ENCODE measurements at regions not wholly inside any gene's neighbourhood (a gene's known extent, or its start where the extent isn't known, plus 50 kb on each side); places are given as distances from the start of the nearest gene placed in this dataset.

DNA sequence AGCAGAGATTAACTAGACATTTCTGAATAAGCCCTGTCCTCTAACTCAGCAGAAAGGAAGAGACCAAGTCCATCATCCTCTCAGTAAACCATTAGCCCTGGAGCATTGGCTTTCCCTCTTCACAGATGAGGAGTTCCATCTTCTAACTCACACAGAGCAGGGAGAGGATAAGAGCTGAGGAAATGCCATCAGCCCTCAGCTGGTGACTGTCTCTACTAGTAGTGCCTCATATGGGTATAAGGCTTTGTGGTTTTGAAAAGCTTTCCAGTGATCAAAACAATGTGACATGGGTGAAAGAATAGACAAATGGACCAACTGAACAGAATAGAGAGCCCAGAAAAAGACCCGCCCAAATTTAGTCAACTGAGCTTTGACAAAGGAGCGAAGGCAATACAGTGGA, 197.2 kb upstream of the NUDT4 start:
- no peak for DNase-seq

DNA sequence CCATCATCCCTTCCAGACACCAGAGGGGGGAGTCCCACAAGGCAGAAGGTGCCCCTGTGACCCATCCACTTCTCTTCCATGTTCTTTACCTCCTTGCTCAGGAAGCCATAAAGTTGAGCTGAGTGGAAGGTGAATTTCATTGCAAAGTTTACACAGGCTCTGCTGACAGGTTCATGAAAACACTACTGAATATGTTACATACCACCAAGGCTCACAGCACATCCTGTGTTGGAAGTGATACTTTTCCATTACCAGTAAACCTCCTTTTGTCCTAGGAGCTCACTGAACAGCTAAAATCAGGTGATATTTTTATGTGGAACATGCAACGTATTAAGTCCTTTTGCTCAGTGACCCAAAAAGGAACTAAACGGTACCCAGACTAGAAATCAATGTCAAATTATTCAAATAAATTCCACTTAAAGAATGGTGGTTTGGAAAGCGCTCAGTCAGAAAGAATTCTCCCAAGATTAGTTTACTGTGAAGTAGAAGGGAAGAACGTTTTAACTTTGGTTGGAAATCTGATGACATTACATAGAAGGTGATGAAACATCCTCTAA, 196.2 kb upstream of the NUDT4 start:
- DNase-seq = no peak

DNA sequence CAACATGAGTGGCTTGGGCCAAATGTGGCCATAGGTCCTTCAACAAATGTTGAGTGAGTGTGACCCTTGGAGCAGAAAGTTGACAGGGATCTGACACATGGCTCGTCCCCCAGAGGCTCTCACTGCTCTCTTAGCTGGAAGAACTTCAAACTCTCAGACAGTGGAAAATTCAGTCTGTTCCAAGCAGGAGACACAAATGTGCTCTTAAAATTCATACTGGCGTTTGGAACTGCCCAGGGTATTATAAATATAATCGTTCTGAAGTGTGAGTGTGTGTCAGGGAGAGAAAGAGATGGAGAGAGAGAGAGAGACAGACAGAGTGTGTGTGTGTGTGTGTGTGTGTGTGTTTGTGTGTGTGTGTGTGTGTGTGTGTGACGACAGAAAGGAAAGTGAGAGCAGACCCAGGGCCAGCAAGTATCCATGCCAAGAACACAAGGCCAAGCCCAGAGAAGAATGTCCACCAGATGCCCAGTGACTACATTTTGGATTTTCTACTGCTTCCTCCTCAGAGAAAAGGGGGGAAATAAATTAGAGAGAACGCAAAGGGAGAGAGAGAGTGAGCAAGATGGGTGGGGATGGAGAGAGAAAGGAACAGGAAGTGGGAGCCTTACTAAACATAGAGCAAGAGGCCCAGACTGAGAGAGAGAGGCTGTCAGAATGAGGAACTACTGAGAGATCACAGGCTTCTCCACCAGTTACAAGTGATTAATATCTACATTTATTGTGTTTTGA, 193.6 kb upstream of the NUDT4 start:
- no peak for DNase-seq

DNA sequence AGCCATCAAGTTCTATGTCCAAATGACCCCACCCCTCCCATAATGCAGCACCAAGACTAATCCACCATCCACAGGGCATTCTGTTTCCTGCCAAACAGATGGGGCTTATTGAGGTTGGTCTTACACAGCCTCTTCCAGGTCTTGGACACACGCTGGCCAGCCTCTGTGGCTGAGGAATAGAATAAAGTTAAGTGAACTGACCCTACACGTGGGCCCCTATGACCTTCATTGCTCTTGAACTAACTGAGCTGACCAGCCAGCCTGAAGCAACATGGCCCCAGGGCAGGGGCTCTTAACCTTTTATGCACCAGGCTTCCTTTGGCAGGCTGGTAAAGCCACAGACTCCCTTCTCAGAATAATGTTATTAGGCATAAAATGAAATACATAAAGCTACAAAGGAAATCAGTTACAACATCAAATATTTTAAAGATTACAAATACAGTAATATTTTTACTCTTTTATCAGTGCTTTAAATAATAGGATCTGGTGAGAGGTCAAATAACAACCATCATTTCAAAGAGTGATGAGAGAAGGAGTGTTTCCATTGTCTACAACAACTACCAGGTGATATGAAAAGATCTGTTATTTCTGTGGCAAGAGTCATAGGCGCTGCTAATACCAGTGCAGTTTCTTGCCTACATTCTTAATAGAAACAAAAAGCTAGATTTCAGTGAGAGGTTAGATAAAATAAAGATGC, 192.9 kb upstream of the NUDT4 start:
- no peak for DNase-seq

DNA sequence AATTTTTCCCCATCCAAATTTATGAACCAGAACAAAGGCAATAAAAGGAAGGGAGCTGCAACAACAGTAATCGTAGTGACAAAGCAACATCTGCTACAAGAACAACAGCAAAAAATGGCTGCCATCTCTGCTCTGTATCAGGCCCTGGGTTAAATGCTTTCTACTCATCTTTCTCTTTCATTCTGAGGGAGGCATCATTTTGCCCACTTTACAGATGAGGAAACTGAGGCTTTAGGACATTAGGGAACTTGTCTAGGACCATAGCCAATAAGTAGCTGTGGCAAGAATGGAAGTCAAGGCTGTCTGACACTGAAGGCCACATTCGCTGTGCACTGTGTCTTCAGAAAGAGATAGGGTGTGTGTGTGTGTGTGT, 192.4 kb upstream of the NUDT4 start:
- DNase-seq = no peak

DNA sequence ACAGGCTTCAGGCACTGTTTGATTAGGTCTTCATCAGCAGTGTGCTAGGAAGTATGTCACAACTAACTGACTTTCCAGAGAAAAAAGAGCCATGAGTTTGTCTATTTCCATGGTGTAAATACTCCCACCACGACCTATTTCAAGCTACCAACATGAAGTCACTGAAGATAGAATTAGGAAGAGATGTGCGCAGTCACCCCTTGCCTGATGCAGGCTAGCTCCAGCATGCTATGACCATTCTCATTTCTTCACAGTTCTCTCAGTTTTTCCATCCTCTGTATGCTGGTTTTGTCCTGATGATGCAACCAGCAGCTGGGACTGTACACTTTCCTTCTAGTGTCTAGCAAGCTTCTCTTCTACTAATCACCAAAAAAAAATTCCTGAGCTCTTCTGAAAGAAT, 191.6 kb upstream of the NUDT4 start:
- DNase-seq = no peak

DNA sequence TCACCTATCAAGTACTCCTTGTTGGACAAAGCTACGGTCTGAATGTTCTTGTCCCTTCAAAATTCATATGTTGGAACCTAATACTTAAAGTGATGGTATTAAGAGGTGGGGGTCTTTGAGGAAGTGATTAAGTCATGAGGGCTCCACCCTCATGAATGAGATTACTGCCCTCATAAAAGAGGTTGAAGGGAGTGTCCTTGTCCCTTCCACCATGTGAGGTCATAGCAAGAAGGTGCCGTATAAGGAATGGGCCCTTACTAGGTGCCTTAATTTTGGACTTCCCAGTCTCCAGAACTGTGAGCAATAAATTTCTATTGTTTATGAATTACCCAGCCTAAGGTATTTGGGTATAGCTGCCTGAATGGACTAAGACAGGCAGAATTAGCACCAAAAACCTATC, 191.1 kb upstream of the NUDT4 start:
- no peak for DNase-seq

DNA sequence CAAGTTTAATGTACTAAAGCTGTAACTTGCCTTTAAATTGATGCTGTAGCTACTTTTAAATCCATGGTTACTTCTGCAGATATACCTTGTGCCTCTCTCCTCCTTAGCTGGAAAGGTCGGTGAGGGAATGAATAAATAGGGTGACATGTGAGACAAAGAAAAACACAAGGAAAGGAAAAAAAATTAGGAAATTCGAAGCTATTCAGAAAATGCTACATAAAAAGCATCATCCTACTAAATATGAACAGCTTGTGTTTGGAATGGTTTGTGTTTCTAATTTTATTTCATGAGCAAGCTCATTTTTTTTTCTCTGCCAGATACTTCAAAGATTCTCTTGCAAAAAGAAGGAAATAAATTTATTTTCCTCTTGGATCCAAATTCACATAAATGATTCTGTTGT, 186.3 kb upstream of the NUDT4 start:
- DNase-seq = no peak

DNA sequence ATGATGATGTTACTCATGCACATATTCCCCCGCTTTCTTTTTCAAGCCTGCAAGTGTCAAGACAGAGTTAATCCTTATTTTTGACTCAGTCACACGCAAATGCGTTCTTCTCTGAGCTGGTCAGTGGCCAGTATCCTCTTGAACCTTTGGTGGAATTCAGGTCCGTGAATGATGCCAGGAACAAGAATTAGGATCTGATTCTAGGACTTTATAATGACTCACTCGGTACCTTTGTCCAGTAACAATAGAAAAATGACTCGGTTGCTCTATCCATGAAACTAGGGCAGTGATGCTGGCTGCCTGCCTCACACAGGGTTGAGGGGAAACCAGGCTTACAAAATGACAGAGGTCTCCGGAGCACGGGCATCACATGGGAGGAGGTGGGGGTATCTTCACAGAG, 185.8 kb upstream of the NUDT4 start:
- no peak for DNase-seq

DNA sequence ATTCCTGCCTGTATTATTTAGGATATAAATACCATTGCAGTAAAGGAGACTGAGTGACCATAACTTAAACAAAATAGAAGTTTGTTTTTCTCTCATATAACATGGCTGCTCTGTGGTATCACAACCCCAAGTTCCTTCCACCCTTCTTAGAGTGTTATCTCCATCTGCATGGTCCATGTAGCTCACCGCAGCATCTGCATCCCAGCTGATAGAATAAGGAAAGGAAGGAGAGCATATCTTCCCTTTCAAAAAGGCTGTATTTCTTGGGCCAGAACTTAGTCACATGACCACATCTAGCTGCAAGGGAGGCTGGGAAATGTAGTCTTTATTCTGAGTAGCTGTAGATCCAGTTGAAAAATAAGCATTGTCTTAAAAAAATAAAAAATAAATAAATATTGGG, 184.8 kb upstream of the NUDT4 start:
- DNase-seq = no peak

DNA sequence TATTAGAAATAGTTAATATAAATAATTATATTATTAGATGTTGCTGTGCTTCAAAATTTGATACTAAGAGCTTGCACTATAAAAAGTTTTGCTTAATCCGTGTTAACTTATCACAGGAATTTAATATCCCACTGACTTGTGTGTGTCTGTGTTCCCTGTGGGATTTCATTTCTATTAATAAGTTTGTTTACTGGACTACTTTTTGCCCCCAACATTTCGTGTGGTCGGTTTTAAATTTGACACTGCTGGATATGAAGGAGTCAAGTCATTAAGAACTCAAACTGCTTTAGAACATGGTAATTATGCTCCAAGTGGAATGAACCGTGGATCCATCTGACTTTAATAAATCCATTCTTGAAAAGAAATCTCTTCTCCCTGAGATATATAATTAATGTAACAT, 182.2 kb upstream of the NUDT4 start:
- DNase-seq = no peak

DNA sequence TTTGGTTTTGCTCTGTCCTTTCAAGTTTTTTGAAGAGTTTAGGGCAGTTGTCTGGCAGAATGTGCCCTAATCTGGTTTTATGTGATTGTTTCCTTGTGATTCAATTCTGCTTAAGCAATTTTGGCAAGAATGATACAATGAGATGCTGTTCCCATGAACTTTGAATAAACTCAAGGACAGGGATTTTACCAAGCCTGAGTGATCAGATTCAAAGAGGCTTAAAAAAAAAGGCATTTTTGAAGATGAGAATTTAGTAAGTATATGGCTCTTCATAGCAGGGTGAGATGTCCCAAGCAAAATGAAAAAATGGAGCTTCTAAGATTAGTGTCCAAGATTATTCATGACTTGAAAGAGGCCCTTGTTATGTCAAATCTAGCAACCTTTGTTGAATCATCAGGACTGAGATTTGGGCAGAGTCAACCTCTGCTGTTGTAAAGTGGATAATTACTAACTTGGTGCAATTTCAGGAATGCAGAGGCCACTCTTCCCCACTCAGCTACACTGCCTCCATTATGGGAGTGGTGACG, 180.6 kb upstream of the NUDT4 start:
- DNase-seq = no peak

DNA sequence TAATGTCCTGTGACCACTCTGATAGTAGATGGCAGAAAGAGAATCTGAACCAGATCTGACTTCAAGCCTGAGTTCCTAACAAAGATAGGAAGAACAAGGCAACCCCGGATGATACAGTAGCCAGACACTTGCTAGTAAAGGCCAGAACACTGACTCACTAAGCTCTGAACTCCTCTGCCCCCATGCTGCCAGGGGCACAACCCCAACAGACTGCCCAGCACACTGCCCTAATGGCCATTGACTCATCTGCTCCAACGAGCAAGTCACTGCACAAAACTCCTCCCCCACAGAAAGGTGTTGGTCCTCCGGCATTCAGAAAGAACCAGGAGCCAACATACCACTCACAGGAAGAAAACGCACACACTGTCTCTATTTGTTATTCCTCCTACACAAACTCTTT, 179.6 kb upstream of the NUDT4 start:
- DNase-seq = no peak

DNA sequence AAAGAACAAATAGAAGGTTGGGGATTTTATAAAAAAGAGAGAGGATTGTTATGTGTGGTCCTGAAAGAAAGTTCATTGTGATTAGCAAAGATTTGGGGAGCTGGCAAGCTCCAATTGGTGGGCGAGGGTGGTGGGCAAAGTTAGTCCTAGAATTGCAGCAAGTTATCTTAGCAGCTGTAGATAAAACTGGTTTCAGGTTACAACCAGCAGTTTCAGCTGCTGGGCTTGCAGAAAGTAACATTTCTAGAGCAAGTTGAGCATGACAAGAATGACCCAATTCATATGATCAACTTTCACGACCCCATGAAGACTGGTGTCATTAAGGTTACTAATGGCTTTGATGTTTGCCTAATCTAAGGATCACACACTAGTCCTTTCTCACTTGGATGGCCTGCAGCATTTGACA, 177.9 kb upstream of the NUDT4 start:
- no peak for DNase-seq

DNA sequence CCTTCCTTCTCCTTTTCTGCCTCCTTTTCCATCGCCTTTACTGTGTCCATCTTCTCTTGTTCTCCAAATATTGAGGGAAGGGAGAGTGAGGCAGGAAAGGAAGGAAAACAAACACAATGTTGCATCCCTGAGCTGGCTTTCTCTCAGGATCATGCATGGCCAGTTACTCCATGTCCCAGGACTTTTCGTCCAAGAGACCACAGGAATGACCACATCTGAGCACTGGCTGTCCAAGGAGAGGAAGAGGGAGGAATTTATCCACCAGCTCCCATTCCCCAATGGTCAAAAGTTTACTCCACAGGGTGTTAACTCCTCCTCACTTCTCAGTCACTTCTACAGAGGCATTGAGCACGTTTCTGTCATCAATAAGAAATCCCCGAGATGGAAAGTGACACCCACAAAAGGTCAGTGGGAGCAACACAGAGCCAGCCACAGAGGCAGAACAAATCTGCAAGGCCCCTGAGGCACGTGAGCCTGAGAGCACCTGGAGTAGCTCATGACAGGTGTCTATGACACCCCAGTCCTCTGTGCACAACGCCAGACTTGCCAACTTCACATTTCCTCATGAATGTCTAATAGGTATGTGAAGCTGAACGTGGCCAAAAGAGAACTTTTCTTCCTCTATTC, 177.3 kb upstream of the NUDT4 start:
- no peak for DNase-seq

DNA sequence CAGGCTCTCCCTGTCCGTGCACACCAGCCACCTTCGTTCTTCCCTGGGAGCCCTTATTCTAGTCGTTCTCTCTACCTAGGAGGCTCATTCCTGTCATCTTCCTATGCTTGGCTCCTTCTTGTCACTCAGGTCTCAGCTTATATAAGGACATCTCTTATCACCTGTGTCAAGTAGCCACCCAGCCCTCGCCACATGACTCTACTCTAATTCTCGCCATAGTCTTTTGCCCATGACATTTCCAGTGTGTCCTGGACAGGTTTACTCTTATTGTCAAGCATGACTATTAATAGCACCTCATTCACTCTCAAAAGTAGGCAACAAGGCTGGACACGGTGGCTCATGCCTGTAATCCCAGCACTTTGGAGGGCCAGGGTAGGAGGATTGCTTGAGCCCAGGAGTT, 175.7 kb upstream of the NUDT4 start:
- DNase-seq = no peak

DNA sequence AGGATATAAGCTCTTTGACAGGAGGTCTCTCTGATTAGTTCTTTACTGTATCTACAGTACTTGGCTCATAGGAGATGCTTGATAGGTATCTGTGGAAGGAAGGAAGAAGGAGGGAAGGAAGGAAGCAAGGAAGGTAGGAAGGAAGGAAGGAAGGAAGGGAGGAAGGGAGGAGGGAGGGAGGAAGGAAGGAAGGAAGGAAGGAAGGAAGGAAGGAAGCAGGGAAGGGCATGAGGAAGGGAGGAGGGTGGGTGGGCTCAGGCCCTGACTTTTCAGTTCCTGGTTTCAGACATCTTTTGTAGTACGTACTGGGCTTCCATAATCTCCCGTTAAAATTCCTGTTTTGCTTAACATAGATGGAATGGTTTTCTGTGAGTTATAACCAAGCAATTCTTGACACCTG, 175.0 kb upstream of the NUDT4 start:
- DNase-seq = no peak

DNA sequence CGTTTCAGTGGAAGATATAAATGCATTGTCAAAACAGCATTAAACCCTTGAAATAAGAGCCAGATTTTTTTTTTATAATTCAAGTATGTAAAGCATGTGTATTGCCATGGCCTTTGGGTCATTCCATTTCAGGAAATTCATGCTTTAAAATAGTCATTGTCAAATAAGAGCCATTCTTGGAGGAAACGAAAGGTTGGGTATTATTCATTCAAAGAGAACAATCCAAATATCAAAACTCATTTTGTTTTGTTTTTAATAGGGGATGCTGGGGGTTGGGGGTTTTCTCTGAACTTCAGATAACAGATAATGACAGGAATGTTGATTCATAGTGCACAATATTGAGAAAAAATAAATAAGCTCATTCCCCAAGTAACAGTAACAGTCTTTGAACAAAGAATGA, 174.4 kb upstream of the NUDT4 start:
- DNase-seq = no peak

DNA sequence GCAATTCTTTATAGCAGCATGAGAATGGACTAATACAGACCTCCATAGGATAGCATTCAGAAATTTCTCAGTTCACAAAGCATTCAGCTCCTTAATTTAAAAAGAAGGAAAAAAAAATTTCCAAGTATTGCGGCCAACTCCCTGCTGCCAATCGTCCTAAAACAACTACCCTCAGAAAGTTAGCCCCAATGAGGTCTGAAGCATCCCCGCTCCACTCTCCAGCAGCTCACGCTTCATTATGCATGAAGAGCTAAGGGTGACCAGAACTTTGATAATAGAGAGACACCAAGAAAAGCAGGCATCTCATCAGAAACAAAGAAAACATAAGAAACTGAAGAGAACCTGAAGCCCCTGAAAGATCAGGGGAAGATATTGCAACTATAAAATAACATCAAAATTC, 172.8 kb upstream of the NUDT4 start:
- no peak for DNase-seq

DNA sequence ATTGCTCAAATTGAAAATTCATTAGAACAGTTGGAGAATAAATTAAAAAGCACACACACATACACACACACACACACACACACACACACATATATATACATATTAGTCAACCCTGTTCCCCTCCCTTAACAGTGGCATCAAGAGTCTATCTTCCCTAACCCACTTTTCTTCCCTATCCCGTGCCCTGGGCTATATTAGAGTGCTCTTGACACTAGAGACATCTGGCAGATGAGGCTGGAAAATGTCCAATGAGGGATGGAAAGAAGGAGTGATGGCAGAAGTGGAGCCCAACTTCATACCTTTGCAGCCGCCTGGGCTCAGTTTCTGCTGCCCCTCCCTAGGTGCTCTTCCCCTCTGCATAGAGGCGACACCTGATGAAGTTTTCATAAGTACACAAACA, 172.4 kb upstream of the NUDT4 start:
- no peak for DNase-seq

DNA sequence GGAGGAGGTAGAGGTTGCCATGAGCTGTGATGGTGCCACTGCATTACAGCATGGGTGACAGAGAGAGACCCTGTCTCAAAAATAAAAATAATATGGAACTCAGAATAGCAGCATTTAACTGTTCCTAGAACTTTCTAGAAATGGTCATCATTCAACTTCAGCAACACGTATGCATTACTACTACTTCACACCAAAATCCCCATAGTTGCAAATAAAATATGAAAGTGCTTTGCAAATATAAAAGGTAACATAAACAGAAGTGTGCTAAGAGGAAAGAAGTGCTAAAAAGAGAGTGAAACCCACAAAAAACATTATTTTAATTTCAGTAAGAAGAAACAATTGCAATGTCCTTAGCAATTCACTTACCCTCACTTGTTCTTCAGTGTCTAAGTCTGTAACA, 169.7 kb upstream of the NUDT4 start:
- no peak for DNase-seq

DNA sequence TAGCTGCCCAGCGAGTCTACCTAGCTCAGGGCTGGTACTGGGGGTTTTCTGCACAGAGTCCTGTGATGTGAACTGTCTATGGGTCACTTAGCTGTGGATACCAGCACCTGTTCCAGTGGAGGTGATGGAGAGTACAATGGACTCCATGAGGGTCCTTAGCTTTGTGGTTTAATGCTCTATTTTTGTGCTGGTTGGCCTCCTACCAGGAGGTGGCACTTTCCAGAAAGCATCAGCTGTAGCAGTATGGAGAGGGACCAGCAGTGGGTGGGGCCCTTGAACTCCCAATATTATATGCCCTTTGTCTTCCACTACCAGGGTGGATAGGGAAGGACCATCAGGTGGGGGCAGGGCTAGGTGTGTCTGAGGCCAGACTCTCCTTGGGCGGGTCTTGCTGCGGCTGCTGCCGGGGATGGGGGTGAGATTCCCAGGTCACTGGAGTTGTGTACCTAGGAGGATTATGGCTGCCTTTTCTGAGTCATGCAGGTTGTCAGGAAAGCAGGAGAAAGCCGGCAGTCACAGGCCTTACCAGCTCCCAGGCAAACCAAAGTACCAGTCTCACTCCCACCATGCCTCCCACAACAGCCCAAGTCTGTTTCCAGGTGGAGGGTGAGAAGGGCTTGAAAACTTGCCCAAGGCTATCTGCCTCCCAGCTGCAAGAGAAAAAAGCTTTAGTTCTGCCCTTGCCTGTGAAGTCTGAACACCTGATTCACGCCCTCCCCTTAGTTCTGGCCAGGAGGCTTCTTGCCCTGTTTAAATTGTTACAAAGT, 163.0 kb upstream of the NUDT4 start:
- DNase-seq = no peak

DNA sequence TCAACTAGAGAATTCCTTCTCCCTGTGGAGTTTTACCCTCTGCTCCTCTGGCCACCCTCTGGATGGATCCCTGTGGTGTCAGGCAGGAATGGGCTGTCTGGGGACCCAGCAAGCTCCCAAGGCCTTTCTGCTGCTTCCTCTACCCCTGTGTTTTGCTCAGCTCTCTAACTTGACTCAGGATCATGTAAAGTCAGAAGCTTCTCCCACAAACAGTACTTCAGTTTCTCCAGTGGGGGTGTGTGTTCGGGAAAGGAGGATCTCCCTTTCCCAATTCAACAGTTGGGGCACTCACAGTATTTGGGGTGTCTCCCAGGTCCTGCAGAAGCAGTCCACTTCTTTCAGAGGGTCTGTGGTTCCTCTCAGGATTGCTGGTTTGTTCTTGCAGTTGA, 162.4 kb upstream of the NUDT4 start:
- no peak for DNase-seq
